GM12878 (cell line): ENCODE measurements at regions not wholly inside any gene's neighbourhood (a gene's known extent, or its start where the extent isn't known, plus 50 kb on each side); places are given as distances from the start of the nearest gene placed in this dataset.

ENCODE experiments used
- ATAC-seq: fragments of 200-7000 bp; cut with Tn5 transposase; 3 replicates; pipeline ENCODE4 v1.9.1; 2020; ENCODE audit warnings: mild to moderate bottlenecking, moderate library complexity
- BruUV-seq: library from RNA; stranded (reverse); fragments of 400-500 nt; replicated peaks from 2 replicates; lab custom pipeline; 2021; lab: Mats Ljungman, UMichigan
- CTCF ChIA-PET: fragments of 300-600 bp; sonication (Branson Sonifier 250); formaldehyde crosslinking; extraction: SDS; loops from one replicate; lab custom pipeline; 2021; ENCODE audit warnings: inconsistent platforms; lab: Yijun Ruan, JAX
- POLR2A ChIA-PET: fragments of 350-600 bp; formaldehyde crosslinking; extraction: SDS; loops from one replicate; lab custom pipeline; 2021; ENCODE audit warnings: inconsistent platforms; lab: Charles Lee
- RAD21 ChIA-PET: fragments of 300-600 bp; sonication (Branson Sonifier 250); formaldehyde crosslinking; loops from one replicate; lab custom pipeline; 2023; ENCODE audit warnings: antibody characterized with exemption; ENCODE audit not compliant: unreplicated experiment; lab: Charles Lee
- SMC1A ChIA-PET: fragments of 300-600 bp; sonication (Branson Sonifier 250); formaldehyde crosslinking; loops from one replicate; lab custom pipeline; 2023; ENCODE audit not compliant: unreplicated experiment, uncharacterized antibody; lab: Charles Lee
- DNase-seq: peaks from one replicate; pipeline ENCODE4 v3.0.0-alpha.2; 2011; ENCODE audit warnings: low read depth, low spot score
- FAIRE-seq: peaks from 3 replicates; lab custom pipeline; 2011; peaks lifted over from hg19 to GRCh38; lab: Jason Lieb, UNC
- H2AFZ ChIP-seq: 2 replicates; pipeline ENCODE4 v1.6.0; 2011; ENCODE audit warnings: low read depth, low read length, control low read depth; ENCODE audit not compliant: control insufficient read depth
- H3K27ac ChIP-seq: 2 replicates; pipeline ENCODE4 v1.5.1; 2011; ENCODE audit warnings: control low read depth; ENCODE audit not compliant: control insufficient read depth, insufficient read depth
- H3K27me3 ChIP-seq, 2 experiments: replicated peaks in 1 of 2; 2 replicates each; pipeline versions ENCODE4 v1.6.0 to v1.6.1; 2011; ENCODE audit warnings: low read length in 1 of 2; ENCODE audit not compliant: control insufficient read depth in 2 of 2, insufficient read depth in 2 of 2
- H3K36me3 ChIP-seq, 2 experiments: 2 replicates each; pipeline ENCODE4 v1.5.1; 2011; ENCODE audit warnings: low read length in 1 of 2; ENCODE audit not compliant: control insufficient read depth in 2 of 2, insufficient read depth in 2 of 2
- H3K4me1 ChIP-seq: 2 replicates; pipeline ENCODE4 v1.6.1; 2011; ENCODE audit warnings: mild to moderate bottlenecking, low read length, moderate library complexity, mixed read lengths; ENCODE audit not compliant: control insufficient read depth, insufficient read depth
- H3K4me2 ChIP-seq: 2 replicates; pipeline ENCODE4 v1.6.0; 2011; ENCODE audit warnings: control low read depth; ENCODE audit not compliant: control insufficient read depth, insufficient read depth
- H3K4me3 ChIP-seq: fragments of 200-600 bp; sonication (generic); 2 replicates; pipeline ENCODE4 v1.5.1; 2016
- H3K79me2 ChIP-seq: 2 replicates; pipeline ENCODE4 v1.6.0; 2011; ENCODE audit warnings: low read length; ENCODE audit not compliant: control insufficient read depth, insufficient read depth
- H3K9ac ChIP-seq: 2 replicates; pipeline ENCODE4 v1.8.0; 2011; ENCODE audit warnings: low read length, control low read depth, mixed read lengths; ENCODE audit not compliant: control insufficient read depth, insufficient read depth
- H3K9me3 ChIP-seq: replicated peaks from 3 replicates; pipeline ENCODE4 v1.5.1; 2011; ENCODE audit warnings: mild to moderate bottlenecking, low read length; ENCODE audit not compliant: control insufficient read depth, insufficient read depth
- H4K20me1 ChIP-seq: 2 replicates; pipeline ENCODE4 v1.6.0; 2011; ENCODE audit not compliant: control insufficient read depth, insufficient read depth
- ASH2L ChIP-seq: fragments of 300-600, 200-600 bp; sonication (generic); IDR thresholded peaks from 2 replicates; pipeline ENCODE4 v1.6.1; 2017; ENCODE audit warnings: low read depth, mild to moderate bottlenecking, borderline replicate concordance
- ATF2 ChIP-seq: IDR thresholded peaks from 2 replicates; pipeline ENCODE4 v1.6.1; 2012; ENCODE audit warnings: low read length, inconsistent platforms
- FOS ChIP-seq: IDR thresholded peaks from 3 replicates; pipeline ENCODE4 v1.6.1; 2011; ENCODE audit warnings: borderline replicate concordance; ENCODE audit not compliant: insufficient read length; ENCODE audit errors: extremely low read depth
- FOXM1 ChIP-seq: IDR thresholded peaks from 2 replicates; pipeline ENCODE4 v1.6.1; 2012; ENCODE audit warnings: low read depth, mild to moderate bottlenecking, inconsistent platforms, low read length, moderate library complexity
- GABPA ChIP-seq: IDR thresholded peaks from 2 replicates; pipeline ENCODE4 v1.6.1; 2014; ENCODE audit warnings: antibody characterized with exemption, low read depth, mild to moderate bottlenecking, inconsistent platforms
- HDGF ChIP-seq: fragments of 450-650 bp; IDR thresholded peaks from 2 replicates; pipeline ENCODE4 v1.6.1; 2016; ENCODE audit warnings: antibody characterized with exemption
- NFYA ChIP-seq: IDR thresholded peaks from 2 replicates; pipeline ENCODE4 v1.6.1; 2011; ENCODE audit warnings: low read depth, mild to moderate bottlenecking, low read length, improper control_type of control experiment, borderline replicate concordance
- PAX8 ChIP-seq: fragments of 450-650 bp; IDR thresholded peaks from 2 replicates; pipeline ENCODE4 v1.6.1; 2017; ENCODE audit warnings: mild to moderate bottlenecking, moderate library complexity
- PBX3 ChIP-seq: IDR thresholded peaks from 2 replicates; pipeline ENCODE4 v1.6.1; 2011; ENCODE audit warnings: mild to moderate bottlenecking, low read depth, low read length, moderate library complexity; ENCODE audit not compliant: insufficient replicate concordance
- USF2 ChIP-seq: IDR thresholded peaks from 2 replicates; pipeline ENCODE4 v1.6.1; 2011; ENCODE audit warnings: low read depth, low read length, improper control_type of control experiment, borderline replicate concordance
- ZBTB4 ChIP-seq: fragments of 450-650 bp; formaldehyde crosslinking; IDR thresholded peaks from 2 replicates; pipeline ENCODE4 v1.4.0; 2022; ENCODE audit warnings: mild to moderate bottlenecking, moderate library complexity
- ZNF207 ChIP-seq: fragments of 450-650 bp; IDR thresholded peaks from 2 replicates; pipeline ENCODE4 v1.6.1; 2014; ENCODE audit warnings: antibody characterized with exemption, mild to moderate bottlenecking, borderline replicate concordance
- ZNF384 ChIP-seq: IDR thresholded peaks from 2 replicates; pipeline ENCODE4 v1.6.1; 2012; ENCODE audit warnings: low read depth, mild to moderate bottlenecking, low read length, improper control_type of control experiment, borderline replicate concordance
- ZNF687 ChIP-seq: fragments of 450-650 bp; IDR thresholded peaks from 2 replicates; pipeline ENCODE4 v1.6.1; 2017; ENCODE audit warnings: mild to moderate bottlenecking, moderate library complexity
- WGBS: methylation state at CpG from one replicate; pipeline ENCODE4 v1.1.6; 2016; ENCODE audit warnings: low lambda C conversion rate; ENCODE audit not compliant: insufficient replicate concordance, insufficient coverage; ENCODE audit errors: missing lambda C conversion rate; 5-methylcytosine and 5-hydroxymethylcytosine counted together
- in situ Hi-C: fragments of 300-500 bp; cut with MboI; formaldehyde crosslinking; loops from 9 replicates; pipeline ENCODE4 v1.14.3; 2018; ENCODE audit warnings: mixed read lengths
- intact Hi-C: fragments of 100-400 bp; cut with micrococcal nuclease; formaldehyde crosslinking; loops from one replicate; pipeline ENCODE4 v1.14.2; 2022; ENCODE audit not compliant: unreplicated experiment

GRCh38 chr21:35674895-35675470 lies 385.3 kb downstream of the SETD4 start:
- POLR2A ChIA-PET, result no interaction called here
- no peak overlapping the region for H2AFZ ChIP-seq
- H3K4me1 ChIP-seq, result no peaks in the 10 kb centered on the region
- in situ Hi-C loops, result no loop called here
- DNase-seq, result no peak
- no peak for FAIRE-seq
- no peak overlapping the region for H3K27ac ChIP-seq
- 63% methylated on average over 7 of the region's 7 CpGs for WGBS
- SMC1A ChIA-PET, result no interaction called here
- no peaks in the 10 kb centered on the region for H3K27me3 ChIP-seq
- H3K36me3 ChIP-seq, result no peaks in the 10 kb centered on the region
- intact Hi-C loops, result no loop called here
- no peak overlapping the region for H3K4me3 ChIP-seq
- no peak for ATAC-seq
- CTCF ChIA-PET, result no interaction called here
- no peak overlapping the region for H3K9ac ChIP-seq
- no peaks in the 10 kb centered on the region for H3K79me2 ChIP-seq
- TF ChIP-seq PAX8, result no peak
- no peak for TF ChIP-seq ZNF687
- TF ChIP-seq PBX3, result no peak
- no peak for TF ChIP-seq USF2
- TF ChIP-seq ZBTB4, result no peak
- TF ChIP-seq FOXM1, result no peak
- TF ChIP-seq HDGF, result no peak
- TF ChIP-seq ZNF207, result no peak
- no peak for TF ChIP-seq ZNF384
- TF ChIP-seq ATF2, result no peak
- TF ChIP-seq ASH2L, result no peak
- TF ChIP-seq FOS, result no peak
- TF ChIP-seq NFYA, result no peak
- TF ChIP-seq GABPA, result no peak
- no peak overlapping the region for H3K4me2 ChIP-seq
- H4K20me1 ChIP-seq, result no peaks in the 10 kb centered on the region
- no TSS peak for BruUV-seq
- RAD21 ChIA-PET, result no interaction called here
- no peaks in the 10 kb centered on the region for H3K9me3 ChIP-seq
